GM20431 (cell line): ENCODE measurements at regions not wholly inside any gene's neighbourhood (a gene's known extent, or its start where the extent isn't known, plus 50 kb on each side); places are given as distances from the start of the nearest gene placed in this dataset.
"Not testable (repeated sequence)": the region's sequence is repeated elsewhere in the genome, so short reads cannot be mapped to it uniquely, and the experiment has no call there.

Experiments used
- in situ Hi-C: fragments of 300-500 bp; cut with MseI, MboI; formaldehyde crosslinking; loops from one replicate; pipeline ENCODE4 v1.15.0; 2020; ENCODE audit warnings: low sequenced_read_pairs; ENCODE audit not compliant: unreplicated experiment

GRCh38 chr13:80000684-80001509 lies 340.0 kb downstream of the SPRY2 start:
- in situ Hi-C loops = no loop called here

- in situ Hi-C loops = no loop called here
Observed at GRCh38 chr13:79999601-80000000, 341.3 kb downstream of the SPRY2 start.

- in situ Hi-C loops = no loop called here
Observed at GRCh38 chr13:79998381-79998880, 342.5 kb downstream of the SPRY2 start.

GRCh38 chr13:79997244-79997643 lies 343.7 kb downstream of the SPRY2 start:
- in situ Hi-C loops = no loop called here

- in situ Hi-C loops = no loop called here
Observed at GRCh38 chr13:79995334-79995733, 345.6 kb downstream of the SPRY2 start.

GRCh38 chr13:79992111-79992510 lies 348.8 kb downstream of the SPRY2 start:
- in situ Hi-C loops = no loop called here

- in situ Hi-C loops = no loop called here
Observed at GRCh38 chr13:79990048-79990447, 350.9 kb downstream of the SPRY2 start.

- in situ Hi-C loops = no loop called here
Observed at GRCh38 chr13:79989217-79989661, 351.7 kb downstream of the SPRY2 start.

GRCh38 chr13:79988573-79988972 lies 352.4 kb downstream of the SPRY2 start:
- in situ Hi-C loops = no loop called here

GRCh38 chr13:79987761-79988160 lies 353.2 kb downstream of the SPRY2 start:
- in situ Hi-C loops = no loop called here

- in situ Hi-C loops = no loop called here
Observed at GRCh38 chr13:79987323-79987722, 353.6 kb downstream of the SPRY2 start.

GRCh38 chr13:79986890-79987289 lies 354.0 kb downstream of the SPRY2 start:
- in situ Hi-C loops = no loop called here

GRCh38 chr13:79974935-79975650 lies 365.8 kb downstream of the SPRY2 start:
- in situ Hi-C loops = not testable (repeated sequence)

- in situ Hi-C loops = no loop called here
Observed at GRCh38 chr13:79973533-79973963, 367.4 kb downstream of the SPRY2 start.

- in situ Hi-C loops = no loop called here
Observed at GRCh38 chr13:79972066-79972569, 368.8 kb downstream of the SPRY2 start.

GRCh38 chr13:79966493-79966895 lies 374.4 kb downstream of the SPRY2 start:
- in situ Hi-C loops = no loop called here

- in situ Hi-C loops = no loop called here
Observed at GRCh38 chr13:79966059-79966458, 374.9 kb downstream of the SPRY2 start.

- in situ Hi-C loops = no loop called here
Observed at GRCh38 chr13:79946556-79946955, 394.4 kb downstream of the SPRY2 start.

- in situ Hi-C loops = no loop called here
Observed at GRCh38 chr13:79943346-79944023, 397.4 kb downstream of the SPRY2 start.

- in situ Hi-C loops = no loop called here
Observed at GRCh38 chr13:79941752-79942151, 399.2 kb downstream of the SPRY2 start.
